ENCODE measurements at regions not wholly inside any gene's neighbourhood (a gene's known extent, or its start where the extent isn't known, plus 50 kb on each side); places are given as distances from the start of the nearest gene placed in this dataset.

- TF ChIP-seq CTCF (conservative IDR thresholded peaks at IDR 0.05; ENCODE audit: low read depth, low read length): no peak
- no peak for TF ChIP-seq EZH2phosphoT487 (IDR thresholded peaks at IDR 0.05; ENCODE audit: borderline replicate concordance, low read length)
- TF ChIP-seq EZH2 (IDR thresholded peaks at IDR 0.05; ENCODE audit: low read length, unreplicated experiment): no peak
These were observed 87.0 kb upstream of the IGF1R start for GRCh38 chr15:98561169-98561941.
